Effector memory CD4-positive, alpha-beta T cell (primary cell): ENCODE measurements at regions not wholly inside any gene's neighbourhood (a gene's known extent, or its start where the extent isn't known, plus 50 kb on each side); places are given as distances from the start of the nearest gene placed in this dataset.

Experiments
- DNase-seq, 3 donors: peaks; one replicate each; pipeline ENCODE4 v3.0.0-alpha.2; 2020
- H3K27ac ChIP-seq: 2 replicates; pipeline ENCODE4 v1.7.0; 2013; ENCODE audit warnings: mild to moderate bottlenecking, low read length, moderate library complexity; ENCODE audit not compliant: insufficient read depth, poor library complexity, severe bottlenecking
- H3K27me3 ChIP-seq: replicated peaks from 2 replicates; pipeline ENCODE4 v1.7.0; 2013; ENCODE audit warnings: mild to moderate bottlenecking, low read length; ENCODE audit not compliant: insufficient read depth, control insufficient read depth, poor library complexity, severe bottlenecking
- H3K36me3 ChIP-seq: 2 replicates; pipeline ENCODE4 v1.7.0; 2013; ENCODE audit warnings: mild to moderate bottlenecking, low read length, moderate library complexity; ENCODE audit not compliant: control insufficient read depth, insufficient read depth
- H3K4me1 ChIP-seq: 2 replicates; pipeline ENCODE4 v1.7.0; 2013; ENCODE audit warnings: low read length, mild to moderate bottlenecking; ENCODE audit not compliant: control insufficient read depth, insufficient read depth, poor library complexity, severe bottlenecking
- H3K4me3 ChIP-seq: 2 replicates; pipeline ENCODE4 v1.7.0; 2013; ENCODE audit warnings: low read length, low read depth, mild to moderate bottlenecking; ENCODE audit not compliant: insufficient read depth, poor library complexity, severe bottlenecking
- H3K9me3 ChIP-seq: 2 replicates; pipeline ENCODE4 v1.7.0; 2013; ENCODE audit warnings: mild to moderate bottlenecking, low read length, moderate library complexity; ENCODE audit not compliant: control insufficient read depth

DNA sequence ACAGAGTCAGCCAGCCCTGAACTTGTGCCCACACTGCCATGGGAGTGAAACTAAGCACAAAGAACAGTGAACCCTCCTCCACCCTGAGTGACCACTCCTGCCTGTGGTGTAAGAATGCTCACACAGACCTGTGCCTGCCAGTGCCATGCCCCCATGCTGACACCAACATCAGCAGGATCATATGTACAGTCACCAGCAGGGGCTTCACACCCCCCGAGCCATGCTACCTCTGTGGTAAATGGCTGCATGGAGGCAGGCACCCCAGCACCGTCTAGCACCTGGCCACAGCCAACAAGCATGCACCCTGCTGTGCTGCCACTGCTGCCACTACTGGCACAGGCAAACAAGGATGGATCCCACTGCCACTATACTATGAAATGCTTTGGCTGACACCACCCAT is 344.4 kb upstream of the CCDC196 start:
- no peaks in the 10 kb centered on the region for H3K4me1 ChIP-seq
- no peaks in the 10 kb centered on the region for H3K36me3 ChIP-seq
- no peaks in the 10 kb centered on the region for H3K27me3 ChIP-seq
- H3K9me3 ChIP-seq, result no peaks in the 10 kb centered on the region
- no peak overlapping the region for H3K4me3 ChIP-seq
- DNase-seq, result no peak
- no peak overlapping the region for H3K27ac ChIP-seq

DNA sequence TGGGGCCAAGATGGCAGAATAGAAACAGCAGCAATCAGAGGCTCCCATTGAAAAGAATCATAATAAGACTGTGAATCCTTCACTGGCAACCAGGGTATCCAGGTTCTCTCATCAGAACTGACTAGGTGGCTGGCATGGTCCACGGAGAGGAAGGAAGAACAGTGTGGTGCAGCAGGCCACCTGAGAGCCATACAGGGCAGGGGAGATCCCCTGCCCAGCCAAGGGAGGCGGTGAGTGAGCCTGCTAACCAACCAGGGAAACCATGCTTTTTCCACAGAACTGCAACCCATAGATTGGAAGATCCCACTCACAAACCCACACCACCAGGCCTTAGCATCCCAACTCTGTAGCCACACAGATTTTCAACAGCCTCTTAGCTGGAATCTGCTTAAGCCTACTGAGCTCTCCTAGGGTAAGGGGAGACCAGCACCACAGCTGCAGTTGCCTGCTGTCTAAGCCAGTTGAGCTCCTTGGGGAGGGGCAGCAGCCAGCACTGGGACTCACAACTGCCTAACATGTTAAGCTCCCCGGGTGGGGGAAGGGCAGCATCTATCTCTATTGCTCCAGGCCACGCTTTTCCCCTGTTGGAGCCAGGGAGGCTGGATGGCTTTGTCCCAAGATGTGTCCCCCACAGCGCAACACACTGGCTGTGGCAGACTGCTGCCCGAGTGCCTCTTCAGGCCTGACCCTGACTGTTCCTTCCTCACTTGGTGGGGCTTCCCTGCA is 342.6 kb upstream of the CCDC196 start:
- Histone ChIP-seq H3K36me3 (no peaks in the 10 kb centered on the region), H3K9me3 (no peaks in the 10 kb centered on the region), H3K4me3 (no peak overlapping the region), H3K27ac (no peak overlapping the region), H3K27me3 (no peaks in the 10 kb centered on the region), H3K4me1 (no peaks in the 10 kb centered on the region)
- DNase-seq, result no peak

DNA sequence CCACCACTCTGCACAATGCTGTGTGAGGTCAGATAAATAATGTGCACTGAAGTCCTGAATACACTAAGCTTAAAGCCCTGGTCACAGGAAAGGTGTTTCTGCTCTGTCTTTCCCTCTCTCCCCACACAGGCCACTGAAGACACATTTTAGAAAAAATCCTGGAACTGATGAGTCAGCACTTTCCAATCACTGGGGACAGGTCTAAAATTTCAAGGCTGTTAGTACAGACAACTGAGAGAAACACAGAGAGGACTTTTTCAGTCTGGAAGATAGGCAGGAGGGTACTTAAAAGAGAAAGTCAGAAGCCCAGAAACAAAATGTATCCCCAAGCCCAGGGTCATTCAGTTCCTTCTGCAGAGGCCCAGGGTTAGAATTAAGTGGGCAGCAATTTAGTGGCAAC is 333.9 kb upstream of the CCDC196 start:
- Histone ChIP-seq H3K9me3 (no peaks in the 10 kb centered on the region), H3K27me3 (no peaks in the 10 kb centered on the region), H3K27ac (no peak overlapping the region), H3K4me3 (no peak overlapping the region), H3K36me3 (no peaks in the 10 kb centered on the region), H3K4me1 (no peaks in the 10 kb centered on the region)
- DNase-seq, result no peak

DNA sequence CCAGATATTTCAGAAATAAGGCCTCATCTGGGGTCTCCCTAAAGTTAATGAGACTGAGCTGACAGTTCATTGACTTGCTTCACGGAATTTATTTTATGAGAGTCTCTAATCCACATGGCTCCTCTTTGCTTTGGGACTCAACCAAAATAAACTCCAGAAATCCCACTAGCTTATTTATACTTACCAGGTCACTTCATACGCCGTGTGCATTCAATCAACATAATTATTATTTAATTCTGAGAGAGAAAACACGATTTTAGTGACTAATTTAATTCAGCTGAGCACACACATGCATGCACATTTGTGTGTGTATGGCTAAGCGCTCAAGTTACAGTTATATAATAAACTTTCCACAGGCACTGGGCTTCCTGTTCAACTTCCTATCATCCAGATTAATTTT is 333.4 kb upstream of the CCDC196 start:
- DNase-seq, result no peak
- Histone ChIP-seq H3K4me1 (no peaks in the 10 kb centered on the region), H3K4me3 (no peak overlapping the region), H3K27ac (no peak overlapping the region), H3K9me3 (no peaks in the 10 kb centered on the region), H3K36me3 (no peaks in the 10 kb centered on the region), H3K27me3 (no peaks in the 10 kb centered on the region)

DNA sequence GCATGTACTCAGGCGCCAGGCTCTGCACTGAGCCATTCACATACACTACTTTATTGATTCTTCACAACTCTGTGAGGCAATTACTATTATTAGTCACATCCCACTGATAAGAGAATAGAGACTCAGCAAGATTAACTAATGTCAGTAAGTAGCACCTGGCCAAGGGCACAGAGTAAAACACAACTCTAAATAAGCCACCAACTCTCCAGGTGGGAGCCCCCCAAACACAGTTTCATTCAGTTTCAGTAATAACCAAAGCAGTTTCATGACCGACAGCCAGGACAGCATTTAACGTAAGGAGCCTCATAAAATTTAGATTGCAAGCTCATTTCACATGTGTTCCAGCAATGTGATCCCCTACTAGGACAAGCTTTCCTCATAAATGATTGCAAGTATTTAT is 323.1 kb upstream of the CCDC196 start:
- DNase-seq, result no peak
- no peak overlapping the region for H3K4me3 ChIP-seq
- no peaks in the 10 kb centered on the region for H3K9me3 ChIP-seq
- no peaks in the 10 kb centered on the region for H3K36me3 ChIP-seq
- H3K27ac ChIP-seq, result no peak overlapping the region
- no peaks in the 10 kb centered on the region for H3K27me3 ChIP-seq
- no peaks in the 10 kb centered on the region for H3K4me1 ChIP-seq

DNA sequence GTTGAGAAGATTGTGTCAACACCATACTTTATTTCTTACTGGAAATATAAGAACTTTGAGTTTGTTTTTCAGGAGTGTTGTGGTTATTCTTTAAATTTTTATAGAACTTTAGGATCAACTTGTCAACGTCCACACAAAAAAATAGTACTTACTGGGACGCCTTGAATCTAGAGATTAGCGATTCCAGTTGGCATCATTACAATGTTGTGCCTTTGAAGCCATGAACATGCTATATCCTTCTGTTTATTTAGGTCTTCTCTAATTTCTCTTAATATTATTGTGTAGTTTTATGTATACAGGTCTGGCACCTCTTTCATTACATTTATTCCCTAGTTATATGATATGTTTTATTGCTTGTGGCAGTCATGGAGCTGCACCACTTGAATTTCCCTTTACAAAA is 320.8 kb upstream of the CCDC196 start:
- Histone ChIP-seq H3K9me3 (no peaks in the 10 kb centered on the region), H3K4me1 (no peaks in the 10 kb centered on the region), H3K4me3 (no peak overlapping the region), H3K27ac (no peak overlapping the region), H3K27me3 (no peaks in the 10 kb centered on the region), H3K36me3 (no peaks in the 10 kb centered on the region)
- no peak for DNase-seq

DNA sequence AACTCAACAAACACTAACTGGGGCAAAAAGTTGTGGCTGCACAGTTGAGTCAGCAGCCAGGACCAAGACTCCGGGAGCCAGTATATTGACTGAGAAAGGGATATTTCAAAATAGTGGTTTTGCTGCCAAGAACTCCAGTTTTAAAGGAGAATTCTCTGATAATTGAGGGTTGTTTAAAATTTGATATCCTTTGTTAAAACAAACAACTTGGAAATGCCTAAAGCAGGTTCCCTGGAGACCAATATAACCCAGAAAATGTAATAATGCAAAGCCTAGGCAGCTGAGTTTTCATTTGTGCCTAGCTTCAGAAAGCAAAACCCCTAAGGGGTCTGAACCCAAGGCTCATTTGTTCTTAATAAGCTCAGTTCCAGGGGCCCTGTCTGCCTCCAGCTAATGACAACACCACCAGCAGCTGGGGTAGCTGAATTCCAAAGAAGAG is 311.7 kb upstream of the CCDC196 start:
- Histone ChIP-seq H3K4me1 (no peaks in the 10 kb centered on the region), H3K9me3 (no peaks in the 10 kb centered on the region), H3K4me3 (no peak overlapping the region), H3K36me3 (no peaks in the 10 kb centered on the region), H3K27me3 (no peaks in the 10 kb centered on the region), H3K27ac (no peak overlapping the region)
- DNase-seq, result no peak

DNA sequence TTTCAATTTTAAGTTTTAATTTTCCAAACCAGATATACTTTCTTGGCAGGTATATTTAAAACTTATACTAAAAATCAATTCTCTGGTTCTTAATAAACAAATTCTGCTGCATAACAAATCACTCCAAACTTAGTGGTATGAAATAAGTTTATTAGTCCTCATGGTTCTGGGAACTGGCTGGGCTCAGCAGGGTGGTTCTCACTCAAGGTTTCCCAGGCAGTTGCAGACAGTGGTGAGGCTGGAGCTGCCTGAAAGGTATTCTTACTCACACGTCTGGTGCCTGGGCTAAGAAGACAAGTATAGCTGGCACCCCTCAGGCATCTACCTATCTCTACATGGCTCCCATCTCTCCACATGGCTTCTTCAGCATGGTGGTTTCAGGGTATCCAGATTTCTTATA is 308.2 kb upstream of the CCDC196 start:
- no peak overlapping the region for H3K27ac ChIP-seq
- no peak overlapping the region for H3K4me3 ChIP-seq
- H3K36me3 ChIP-seq, result no peaks in the 10 kb centered on the region
- H3K4me1 ChIP-seq, result no peaks in the 10 kb centered on the region
- no peaks in the 10 kb centered on the region for H3K27me3 ChIP-seq
- no peaks in the 10 kb centered on the region for H3K9me3 ChIP-seq
- no peak for DNase-seq

DNA sequence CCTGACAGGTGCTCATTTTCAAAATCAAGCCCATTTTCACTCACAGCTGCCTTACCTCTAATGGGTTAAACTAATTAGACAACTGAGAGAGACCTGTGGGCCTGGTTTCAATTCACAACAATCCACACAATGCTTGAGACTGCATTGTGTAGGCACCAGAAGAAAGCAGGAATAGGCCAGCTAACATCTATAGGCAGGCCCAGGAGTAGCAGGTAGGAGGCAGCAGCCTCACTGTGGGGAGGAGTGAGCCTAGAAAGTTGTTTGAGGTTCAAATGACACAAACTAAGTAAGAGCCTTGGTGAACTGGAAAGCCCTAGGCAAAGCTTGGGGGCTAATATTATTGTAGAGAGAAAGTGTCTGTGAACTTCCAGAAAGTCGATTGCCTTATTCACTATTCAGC is 289.5 kb upstream of the CCDC196 start:
- no peaks in the 10 kb centered on the region for H3K27me3 ChIP-seq
- H3K27ac ChIP-seq, result no peak overlapping the region
- H3K36me3 ChIP-seq, result no peaks in the 10 kb centered on the region
- H3K4me1 ChIP-seq, result no peaks in the 10 kb centered on the region
- H3K9me3 ChIP-seq, result no peaks in the 10 kb centered on the region
- DNase-seq, result no peak
- H3K4me3 ChIP-seq, result no peak overlapping the region

DNA sequence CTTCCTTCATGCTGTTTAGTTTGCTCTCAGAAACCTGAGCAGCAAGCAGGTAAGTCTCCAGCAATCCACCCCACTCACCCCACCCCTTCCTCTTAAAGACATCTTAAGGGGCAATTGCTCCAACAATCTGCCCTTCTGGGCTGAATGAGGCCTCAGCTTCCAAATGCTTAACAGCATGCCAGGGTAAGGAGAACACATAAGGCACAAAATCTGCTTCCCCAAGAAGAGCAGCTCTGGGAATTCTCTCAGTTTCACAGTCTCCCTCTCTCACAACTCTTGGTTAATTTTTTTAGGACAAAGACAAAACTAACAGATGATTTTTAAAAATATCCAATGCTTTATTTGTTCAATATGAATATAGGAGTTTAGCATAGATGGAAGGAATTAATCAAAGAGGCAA is 288.9 kb upstream of the CCDC196 start:
- no peak for DNase-seq
- no peaks in the 10 kb centered on the region for H3K4me1 ChIP-seq
- no peaks in the 10 kb centered on the region for H3K27me3 ChIP-seq
- H3K4me3 ChIP-seq, result no peak overlapping the region
- H3K36me3 ChIP-seq, result no peaks in the 10 kb centered on the region
- H3K9me3 ChIP-seq, result no peaks in the 10 kb centered on the region
- no peak overlapping the region for H3K27ac ChIP-seq
